Endothelial cell of umbilical vein (primary cell): ENCODE measurements at regions not wholly inside any gene's neighbourhood (a gene's known extent, or its start where the extent isn't known, plus 50 kb on each side); places are given as distances from the start of the nearest gene placed in this dataset.

Experiments
- BruUV-seq: library from RNA; stranded (reverse); fragments of 400-500 nt; replicated peaks from 2 replicates; lab custom pipeline; 2021; lab: Mats Ljungman, UMichigan
- CTCF ChIA-PET: fragments of 300-600, 350-600 bp; sonication (Branson Sonifier 250); formaldehyde crosslinking; loops from one replicate; lab custom pipeline; 2021; ENCODE audit warnings: antibody characterized with exemption, inconsistent platforms; lab: Charles Lee
- POLR2A ChIA-PET: fragments of 300-600, 350-600 bp; sonication (Branson Sonifier 250); formaldehyde crosslinking; loops from one replicate; lab custom pipeline; 2021; ENCODE audit warnings: antibody characterized with exemption, inconsistent platforms; lab: Charles Lee
- DNase-seq: peaks from one replicate; pipeline ENCODE4 v3.0.0-alpha.2; 2011; ENCODE audit warnings: low read depth, low spot score
- FAIRE-seq: peaks from 2 replicates; lab custom pipeline; 2011; peaks lifted over from hg19 to GRCh38; lab: Jason Lieb, UNC
- H2AFZ ChIP-seq: 2 replicates; pipeline ENCODE4 v1.6.0; 2012; ENCODE audit warnings: low read depth, low read length, control low read depth, inconsistent platforms
- H3K27ac ChIP-seq: 2 replicates; pipeline ENCODE4 v1.5.1; 2011; ENCODE audit warnings: low read depth, mild to moderate bottlenecking, control low read depth, low read length, moderate library complexity; ENCODE audit not compliant: insufficient read depth
- H3K27me3 ChIP-seq, 2 experiments: 2 replicates each; pipeline versions ENCODE4 v1.6.0 to v1.6.1; 2011; ENCODE audit warnings: low read length in 2 of 2, mixed read lengths in 1 of 2; ENCODE audit not compliant: control insufficient read depth in 2 of 2, insufficient read depth in 2 of 2
- H3K36me3 ChIP-seq, 2 experiments: 2 replicates in 1 of 2; 3 replicates in 1 of 2; pipeline ENCODE4 v1.5.1; 2011; ENCODE audit warnings: low read length in 2 of 2, mild to moderate bottlenecking in 1 of 2, moderate library complexity in 1 of 2; ENCODE audit not compliant: control insufficient read depth in 2 of 2, insufficient read depth in 2 of 2; ENCODE audit errors: extremely low read depth in 1 of 2
- H3K4me1 ChIP-seq: 3 replicates; pipeline ENCODE4 v1.5.1; 2011; ENCODE audit warnings: mild to moderate bottlenecking, low read length; ENCODE audit not compliant: control insufficient read depth, insufficient read depth; ENCODE audit errors: extremely low read depth
- H3K4me2 ChIP-seq: 2 replicates; pipeline ENCODE4 v1.6.1; 2011; ENCODE audit warnings: low read length, control low read depth, mixed read lengths; ENCODE audit not compliant: insufficient read depth
- H3K4me3 ChIP-seq, 3 experiments: fragments of 200-600 bp in 1 of 3; sonication (generic), shearing (Covaris generic) in 1 of 3; replicated peaks in 1 of 3; 2 replicates each; pipeline ENCODE4 v1.5.1; 2011 to 2016; ENCODE audit warnings: control low read depth in 3 of 3, low read length in 3 of 3, mild to moderate bottlenecking in 2 of 3, inconsistent platforms in 1 of 3, low read depth in 1 of 3, moderate library complexity in 1 of 3; ENCODE audit not compliant: insufficient read depth in 1 of 3
- H3K79me2 ChIP-seq: 2 replicates; pipeline ENCODE4 v1.6.0; 2012; ENCODE audit warnings: low read length, inconsistent platforms; ENCODE audit not compliant: control insufficient read depth, insufficient read depth
- H3K9ac ChIP-seq: replicated peaks from 2 replicates; pipeline ENCODE3; 2011; ENCODE audit warnings: low read length, control low read depth; ENCODE audit not compliant: insufficient read depth; ENCODE audit errors: extremely low read depth
- H3K9me1 ChIP-seq: replicated peaks from 3 replicates; pipeline ENCODE4 v1.6.0; 2011; ENCODE audit warnings: mild to moderate bottlenecking, low read length; ENCODE audit not compliant: control insufficient read depth, insufficient read depth; ENCODE audit errors: extremely low read depth
- H3K9me3 ChIP-seq: replicated peaks from 2 replicates; pipeline ENCODE4 v1.5.1; 2012; ENCODE audit warnings: low read length, inconsistent platforms; ENCODE audit not compliant: control insufficient read depth, insufficient read depth
- H4K20me1 ChIP-seq: replicated peaks from 2 replicates; pipeline ENCODE3; 2011; ENCODE audit warnings: mild to moderate bottlenecking, low read length; ENCODE audit not compliant: control insufficient read depth, insufficient read depth; ENCODE audit errors: extremely low read depth
- EZH2 ChIP-seq: IDR thresholded peaks from 2 replicates; pipeline ENCODE4 v1.6.1; 2012; ENCODE audit warnings: borderline replicate concordance, low read depth, mild to moderate bottlenecking, moderate library complexity, low read length, inconsistent platforms; ENCODE audit not compliant: severe bottlenecking
- FOS ChIP-seq: IDR thresholded peaks from 2 replicates; pipeline ENCODE4 v1.6.1; 2011; ENCODE audit warnings: mild to moderate bottlenecking, low read length, moderate library complexity, borderline replicate concordance; ENCODE audit not compliant: insufficient read depth
- GATA2 ChIP-seq: IDR thresholded peaks from 2 replicates; pipeline ENCODE4 v1.7.0; 2011; ENCODE audit warnings: low read depth, mild to moderate bottlenecking, moderate library complexity, mixed read lengths, low read length; ENCODE audit not compliant: insufficient read length, insufficient read depth
- JUN ChIP-seq: IDR thresholded peaks from 2 replicates; pipeline ENCODE4 v1.6.1; 2011; ENCODE audit warnings: borderline replicate concordance, low read depth; ENCODE audit not compliant: insufficient read length, insufficient read depth
- MYC ChIP-seq: IDR thresholded peaks from one replicate; pipeline ENCODE4 v1.6.1; 2011; ENCODE audit warnings: mild to moderate bottlenecking, low read depth, low read length
- POLR2A ChIP-seq: IDR thresholded peaks from 2 replicates; pipeline ENCODE4 v1.6.1; 2012; ENCODE audit warnings: low read depth, mild to moderate bottlenecking, control low read depth, low read length
- POLR2AphosphoS5 ChIP-seq: IDR thresholded peaks from 2 replicates; pipeline ENCODE4 v1.6.1; 2012; ENCODE audit warnings: low read depth, mild to moderate bottlenecking, control low read depth, low read length, moderate library complexity; ENCODE audit not compliant: insufficient read depth
- dilution Hi-C: fragments of 300-500 bp; cut with MboI; formaldehyde crosslinking; loops from one replicate; pipeline ENCODE4 v1.15.0; 2019; ENCODE audit warnings: low sequenced_read_pairs; ENCODE audit not compliant: extremely low pct_ligation_motif_present
- intact Hi-C: fragments of 100-400 bp; cut with micrococcal nuclease; formaldehyde crosslinking; loops from one replicate; pipeline ENCODE4 v1.10.0; 2022
- TF ChIP-seq, protein P1 (sequence below), 2 donors: IDR thresholded peaks; 1 replicate in 1 of 2; 2 replicates in 1 of 2; pipeline ENCODE4 v1.5.1; 2011; ENCODE audit warnings: low read length in 2 of 2, mild to moderate bottlenecking in 2 of 2, moderate library complexity in 2 of 2, control low read depth in 1 of 2, inconsistent platforms in 1 of 2, low read depth in 1 of 2; ENCODE audit not compliant: insufficient read depth in 1 of 2; ENCODE audit errors: extremely low read depth in 1 of 2
- TF ChIP-seq, protein P2 (sequence below): IDR thresholded peaks from 2 replicates; pipeline ENCODE4 v1.6.1; 2011; ENCODE audit not compliant: insufficient read depth, insufficient read length

DNA sequence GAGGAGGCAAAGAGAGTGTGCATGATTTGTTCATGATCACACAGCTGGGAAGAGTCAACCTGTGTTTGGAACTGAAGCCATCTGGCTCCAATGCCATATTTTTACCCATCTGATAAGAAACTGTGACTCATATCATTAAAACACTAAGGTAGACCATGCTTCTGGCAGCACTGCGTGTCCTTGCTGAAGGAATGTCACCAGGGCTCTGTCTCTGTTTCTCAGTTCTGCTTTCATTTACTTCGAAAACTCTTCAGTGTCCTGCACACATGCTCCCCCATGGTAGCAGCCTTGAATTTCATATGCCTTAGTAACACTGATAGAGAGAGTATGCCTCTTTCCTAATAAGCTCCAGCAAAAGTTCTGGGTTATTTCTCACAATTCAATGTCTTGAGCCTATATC lies 830.4 kb downstream of the DCDC2C start:
- no TSS peak for BruUV-seq
- no peak overlapping the region for H2AFZ ChIP-seq
- H3K4me3 ChIP-seq: no peak overlapping the region
- no peaks in the 10 kb centered on the region for H3K9me3 ChIP-seq
- TF ChIP-seq EZH2 (no peak), GATA2 (no peak), MYC (no peak), POLR2A (no peak), POLR2AphosphoS5 (no peak), JUN (no peak), FOS (no peak)
- TF ChIP-seq, protein P1, sequence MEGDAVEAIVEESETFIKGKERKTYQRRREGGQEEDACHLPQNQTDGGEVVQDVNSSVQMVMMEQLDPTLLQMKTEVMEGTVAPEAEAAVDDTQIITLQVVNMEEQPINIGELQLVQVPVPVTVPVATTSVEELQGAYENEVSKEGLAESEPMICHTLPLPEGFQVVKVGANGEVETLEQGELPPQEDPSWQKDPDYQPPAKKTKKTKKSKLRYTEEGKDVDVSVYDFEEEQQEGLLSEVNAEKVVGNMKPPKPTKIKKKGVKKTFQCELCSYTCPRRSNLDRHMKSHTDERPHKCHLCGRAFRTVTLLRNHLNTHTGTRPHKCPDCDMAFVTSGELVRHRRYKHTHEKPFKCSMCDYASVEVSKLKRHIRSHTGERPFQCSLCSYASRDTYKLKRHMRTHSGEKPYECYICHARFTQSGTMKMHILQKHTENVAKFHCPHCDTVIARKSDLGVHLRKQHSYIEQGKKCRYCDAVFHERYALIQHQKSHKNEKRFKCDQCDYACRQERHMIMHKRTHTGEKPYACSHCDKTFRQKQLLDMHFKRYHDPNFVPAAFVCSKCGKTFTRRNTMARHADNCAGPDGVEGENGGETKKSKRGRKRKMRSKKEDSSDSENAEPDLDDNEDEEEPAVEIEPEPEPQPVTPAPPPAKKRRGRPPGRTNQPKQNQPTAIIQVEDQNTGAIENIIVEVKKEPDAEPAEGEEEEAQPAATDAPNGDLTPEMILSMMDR (IDR thresholded peaks at IDR 0.05; ENCODE audit: extremely low read depth in 1 of 2, insufficient read depth in 1 of 2, low read depth in 1 of 2, low read length in 2 of 2): no peak
- TF ChIP-seq, protein P2, sequence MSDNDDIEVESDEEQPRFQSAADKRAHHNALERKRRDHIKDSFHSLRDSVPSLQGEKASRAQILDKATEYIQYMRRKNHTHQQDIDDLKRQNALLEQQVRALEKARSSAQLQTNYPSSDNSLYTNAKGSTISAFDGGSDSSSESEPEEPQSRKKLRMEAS: no peak
- DNase-seq: no peak
- H3K9ac ChIP-seq: no peak overlapping the region
- peak; percentile 59 for FAIRE-seq
- dilution Hi-C loops: no loop called here
- CTCF ChIA-PET: interaction anchor here (0.8 to 0.9 kb wide), 3 partner anchors 9 to 15 kb away, joined by 3 to 4 read pairs (median 3); no protein-coding TSS in a partner anchor
- no peaks in the 10 kb centered on the region for H4K20me1 ChIP-seq
- H3K9me1 ChIP-seq: no peaks in the 10 kb centered on the region
- intact Hi-C loops: no loop called here
- no peak overlapping the region for H3K27ac ChIP-seq
- no peak overlapping the region for H3K4me2 ChIP-seq
- no peaks in the 10 kb centered on the region for H3K27me3 ChIP-seq
- no peaks in the 10 kb centered on the region for H3K4me1 ChIP-seq
- POLR2A ChIA-PET: no interaction called here
- no peaks in the 10 kb centered on the region for H3K36me3 ChIP-seq
- no peaks in the 10 kb centered on the region for H3K79me2 ChIP-seq
